ENCODE measurements at regions not wholly inside any gene's neighbourhood (a gene's known extent, or its start where the extent isn't known, plus 50 kb on each side); places are given as distances from the start of the nearest gene placed in this dataset.
"Not testable (repeated sequence)": the region's sequence is repeated elsewhere in the genome, so short reads cannot be mapped to it uniquely, and the experiment has no call there.

GRCh38 chr22:36088292-36088691 lies 59.7 kb upstream of the RBFOX2 start:
- no peak overlapping the region for H3K4me3 ChIP-seq
- peak overlapping the region in 2 of 21 experiments; percentile 4 to 29 for H3K27ac ChIP-seq

DNA sequence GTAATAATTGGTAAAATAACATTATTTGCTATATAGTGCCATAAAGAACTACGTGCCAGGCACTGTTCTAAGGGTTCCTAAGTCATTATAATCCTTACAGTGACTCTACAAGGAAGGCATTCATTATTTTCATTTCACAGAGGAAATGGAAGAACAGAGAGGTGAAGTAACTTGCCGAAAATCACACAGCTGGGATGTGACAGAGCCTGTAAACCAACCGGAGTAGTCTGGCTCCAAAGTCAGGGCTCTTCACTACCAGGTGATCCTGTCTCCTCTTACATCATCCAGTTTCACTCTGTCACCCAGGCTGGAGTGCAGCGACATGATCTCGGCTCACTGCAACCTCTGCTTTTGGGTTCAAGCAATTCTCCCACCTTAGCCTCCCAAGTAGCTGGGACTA lies 59.2 kb upstream of the RBFOX2 start:
- peak overlapping the region in 2 of 21 experiments; percentile 4 to 29 for H3K27ac ChIP-seq
- no peak overlapping the region for H3K4me3 ChIP-seq

- H3K4me3 ChIP-seq = no peak overlapping the region
- H3K27ac ChIP-seq = peak overlapping the region in 1 of 21 experiments; percentile 22
Measured at GRCh38 chr22:36086629-36087254, 58.1 kb upstream of the RBFOX2 start.

DNA sequence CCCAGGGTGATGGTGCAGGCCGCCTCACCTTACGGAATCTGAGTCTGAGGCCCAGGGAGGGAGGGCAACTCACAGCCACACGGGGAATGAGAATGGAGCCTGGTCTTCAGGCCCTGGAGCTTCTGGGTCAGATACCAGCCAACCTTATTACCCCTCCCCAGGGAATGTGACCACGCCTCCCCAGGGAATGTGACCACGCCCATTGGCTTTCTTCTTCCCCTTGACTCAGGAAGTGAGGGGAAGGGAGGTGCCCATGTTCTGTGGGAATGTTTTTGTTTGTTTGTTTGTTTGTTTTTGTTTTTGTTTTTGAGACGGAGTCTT lies 57.5 kb upstream of the RBFOX2 start:
- no peak overlapping the region for H3K27ac ChIP-seq
- H3K4me3 ChIP-seq = no peak overlapping the region

DNA sequence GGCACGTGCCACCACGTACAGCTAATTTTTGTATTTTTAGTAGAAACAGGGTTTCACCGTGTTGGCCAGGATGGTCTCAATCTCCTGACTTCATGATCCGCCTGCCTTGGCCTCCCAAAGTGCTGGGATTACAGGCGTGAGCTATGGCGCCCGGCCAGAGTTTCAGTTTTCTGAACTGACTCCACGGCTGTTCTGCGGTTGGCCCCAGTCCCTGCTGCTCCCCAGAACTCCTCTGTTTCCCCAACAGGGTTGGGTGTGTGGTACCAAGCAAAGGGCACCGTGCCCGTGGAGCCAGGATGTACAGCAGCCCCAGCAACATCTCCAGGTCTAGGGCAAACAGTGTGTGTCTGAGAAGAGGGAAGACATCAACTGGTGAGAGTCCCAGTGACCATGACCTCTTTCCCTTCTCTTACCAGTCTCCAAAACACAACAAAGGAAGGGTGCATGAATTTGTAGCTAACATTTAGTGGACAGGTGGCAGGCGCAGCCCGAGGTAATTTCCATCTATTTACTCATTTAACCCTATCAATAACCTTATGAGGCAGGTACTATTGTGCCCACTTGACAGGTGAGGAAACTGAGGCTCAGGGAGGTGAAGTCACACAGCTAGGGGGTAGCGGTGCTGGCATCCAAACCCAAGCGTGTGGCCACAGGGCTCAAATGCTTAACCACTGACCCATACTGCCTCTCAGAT lies 57.0 kb upstream of the RBFOX2 start:
- H3K27ac ChIP-seq = no peak overlapping the region
- H3K4me3 ChIP-seq = no peak overlapping the region

DNA sequence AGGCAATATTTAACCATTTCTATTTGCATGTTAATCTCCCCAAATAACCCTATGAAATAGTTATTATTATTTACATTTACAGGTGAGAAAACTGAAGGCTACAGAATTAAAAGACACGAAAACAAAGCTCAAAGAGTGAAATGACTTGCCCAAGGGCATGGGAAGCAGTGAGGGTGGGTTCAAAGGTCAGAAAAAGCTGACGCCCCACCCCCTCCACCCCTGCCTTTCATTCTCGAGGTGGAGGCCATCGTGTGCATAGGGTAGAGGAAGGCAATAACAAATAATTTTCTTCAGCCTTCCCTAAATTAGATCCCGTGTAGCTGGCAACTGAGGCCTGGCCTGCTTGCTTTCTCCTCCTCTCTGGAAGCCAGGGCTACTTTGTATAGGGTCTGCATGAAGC lies 56.1 kb upstream of the RBFOX2 start:
- H3K4me3 ChIP-seq = no peak overlapping the region
- H3K27ac ChIP-seq = no peak overlapping the region

GRCh38 chr22:36083056-36083455 lies 54.4 kb upstream of the RBFOX2 start:
- H3K27ac ChIP-seq = no peak overlapping the region
- no peak overlapping the region for H3K4me3 ChIP-seq

DNA sequence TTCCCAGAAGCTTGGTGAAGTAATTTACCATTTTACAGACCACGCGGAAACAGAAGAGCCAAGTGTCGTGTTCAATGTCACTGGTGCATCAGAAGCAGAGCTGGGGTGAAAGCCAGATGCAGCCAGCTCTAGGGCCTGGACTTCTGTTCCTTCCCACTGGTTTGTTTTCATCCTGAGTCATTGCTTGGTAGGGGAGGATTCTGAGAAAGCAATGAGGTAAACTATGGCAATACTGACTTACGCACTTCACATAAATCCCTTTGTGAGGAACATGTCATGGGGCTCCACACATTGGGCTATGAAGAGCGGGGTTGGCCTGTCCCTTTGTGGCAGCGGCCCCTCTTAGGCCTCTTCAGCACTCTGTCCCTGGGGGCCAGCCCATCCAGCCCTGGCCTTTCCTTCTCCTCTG lies 52.4 kb upstream of the RBFOX2 start:
- no peak overlapping the region for H3K4me3 ChIP-seq
- H3K27ac ChIP-seq = peak overlapping the region in 8 of 21 experiments; percentile 8 to 66 (median 50)

DNA sequence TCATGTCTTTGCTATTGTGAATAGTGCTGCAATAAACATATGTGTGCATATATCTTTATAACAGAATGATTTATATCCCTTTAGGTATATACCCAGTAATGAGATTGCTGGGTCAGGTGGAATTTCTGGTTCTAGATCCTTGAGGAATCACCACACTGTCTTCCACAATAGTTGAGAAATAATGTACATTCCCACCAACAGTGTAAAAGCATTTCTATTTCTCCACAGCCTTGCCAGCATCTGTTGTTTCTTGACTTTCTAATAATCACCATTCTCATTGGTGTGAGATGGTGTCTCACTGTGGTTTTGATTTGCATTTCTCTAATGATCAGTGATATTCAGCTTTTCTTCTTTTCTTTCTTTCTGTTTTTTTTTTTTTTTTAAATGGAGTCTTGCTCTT lies 51.7 kb upstream of the RBFOX2 start:
- H3K27ac ChIP-seq = peak overlapping the region in 2 of 21 experiments; percentile 11 to 65

DNA sequence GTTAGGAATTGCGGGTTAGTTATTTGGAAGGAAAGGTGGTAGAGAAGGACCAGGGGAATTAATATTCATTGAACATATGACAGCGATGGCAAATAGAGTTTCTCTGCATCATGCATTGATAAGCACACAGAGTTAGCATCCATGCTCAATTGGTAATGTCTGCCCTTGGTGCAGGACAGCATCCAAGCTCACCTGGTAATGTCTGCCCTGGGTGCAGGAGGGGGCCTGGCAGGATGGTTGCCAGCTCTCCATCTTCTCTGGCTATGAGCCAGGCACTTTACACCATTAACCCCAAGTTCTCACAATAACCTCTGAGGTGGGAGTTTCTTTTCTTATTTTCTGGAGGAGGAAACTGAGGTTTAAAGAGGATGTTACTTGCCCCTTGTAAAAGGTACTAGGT lies 50.4 kb upstream of the RBFOX2 start:
- Histone ChIP-seq H3K4me3 (no peak overlapping the region), H3K27ac (no peak overlapping the region)

More for the DNA sequence above, 51.7 kb upstream of the RBFOX2 start:
- not testable (repeated sequence) for H3K4me3 ChIP-seq
